ENCODE measurements at regions not wholly inside any gene's neighbourhood (a gene's known extent, or its start where the extent isn't known, plus 50 kb on each side); places are given as distances from the start of the nearest gene placed in this dataset.

GRCh38 chr5:136511046-136511445, 145.7 kb upstream of the TRPC7 start:
- Histone ChIP-seq H3K27me3 (ENCODE audit: control insufficient read depth, low read length) (0 out of 2 replicates have a peak, but pooled peaks cover 2% of the 10 kb centered on the region), H3K4me1 (ENCODE audit: control insufficient read depth, low read length) (no peaks in the 10 kb centered on the region), H3F3A (ENCODE audit: control insufficient read depth, insufficient read depth) (no peaks in the 10 kb centered on the region), H4K20me1 (ENCODE audit: control insufficient read depth, insufficient read depth, low read depth, low read length) (no peaks in the 10 kb centered on the region), H3K36me3 (ENCODE audit: control insufficient read depth, low read length) (no peaks in the 10 kb centered on the region), H3K9me2 (replicated peaks; ENCODE audit: control insufficient read depth, low read length) (no peaks in the 10 kb centered on the region), H3K9me3 (ENCODE audit: control insufficient read depth, insufficient read depth, low read length) (no peaks in the 10 kb centered on the region), H3K4me2 (ENCODE audit: low read length) (no peak overlapping the region), H3K79me2 (ENCODE audit: control insufficient read depth, low read length) (no peaks in the 10 kb centered on the region), H3K4me3 (ENCODE audit: low read length) (no peak overlapping the region), H3K27ac (ENCODE audit: low read depth, low read length) (no peak overlapping the region)
- TF ChIP-seq EZH2phosphoT487 (IDR thresholded peaks at IDR 0.05; ENCODE audit: borderline replicate concordance, low read length) (no peak), CTCF (IDR thresholded peaks at IDR 0.05; ENCODE audit: low read depth, low read length, poor library complexity, severe bottlenecking) (no peak)

GRCh38 chr5:136510481-136510880, 145.1 kb upstream of the TRPC7 start:
- no peak overlapping the region for H3K27ac ChIP-seq (ENCODE audit: low read depth, low read length)
- no peaks in the 10 kb centered on the region for H3K9me3 ChIP-seq (ENCODE audit: control insufficient read depth, insufficient read depth, low read length)
- no peak overlapping the region for H3K4me2 ChIP-seq (ENCODE audit: low read length)
- H3F3A ChIP-seq (ENCODE audit: control insufficient read depth, insufficient read depth) = no peaks in the 10 kb centered on the region
- no peak overlapping the region for H3K4me3 ChIP-seq (ENCODE audit: low read length)
- no peaks in the 10 kb centered on the region for H3K79me2 ChIP-seq (ENCODE audit: control insufficient read depth, low read length)
- H3K27me3 ChIP-seq (ENCODE audit: control insufficient read depth, low read length) = 0 out of 2 replicates have a peak, but pooled peaks cover 2% of the 10 kb centered on the region
- H3K36me3 ChIP-seq (ENCODE audit: control insufficient read depth, low read length) = no peaks in the 10 kb centered on the region
- no peaks in the 10 kb centered on the region for H3K9me2 ChIP-seq (replicated peaks; ENCODE audit: control insufficient read depth, low read length)
- H3K4me1 ChIP-seq (ENCODE audit: control insufficient read depth, low read length) = no peaks in the 10 kb centered on the region
- TF ChIP-seq CTCF (IDR thresholded peaks at IDR 0.05; ENCODE audit: low read depth, low read length, poor library complexity, severe bottlenecking) = no peak
- TF ChIP-seq EZH2phosphoT487 (IDR thresholded peaks at IDR 0.05; ENCODE audit: borderline replicate concordance, low read length) = no peak
- H4K20me1 ChIP-seq (ENCODE audit: control insufficient read depth, insufficient read depth, low read depth, low read length) = no peaks in the 10 kb centered on the region

GRCh38 chr5:136506131-136506530, 140.8 kb upstream of the TRPC7 start:
- Histone ChIP-seq H3K9me3 (ENCODE audit: control insufficient read depth, insufficient read depth, low read length) (no peaks in the 10 kb centered on the region), H3F3A (ENCODE audit: control insufficient read depth, insufficient read depth) (no peaks in the 10 kb centered on the region), H3K36me3 (ENCODE audit: control insufficient read depth, low read length) (no peaks in the 10 kb centered on the region), H3K79me2 (ENCODE audit: control insufficient read depth, low read length) (no peaks in the 10 kb centered on the region), H3K4me2 (ENCODE audit: low read length) (no peak overlapping the region), H4K20me1 (ENCODE audit: control insufficient read depth, insufficient read depth, low read depth, low read length) (no peaks in the 10 kb centered on the region), H3K4me3 (ENCODE audit: low read length) (no peak overlapping the region), H3K9me2 (replicated peaks; ENCODE audit: control insufficient read depth, low read length) (no peaks in the 10 kb centered on the region), H3K27me3 (ENCODE audit: control insufficient read depth, low read length) (0 out of 2 replicates have a peak, but pooled peaks cover 2% of the 10 kb centered on the region), H3K4me1 (ENCODE audit: control insufficient read depth, low read length) (no peaks in the 10 kb centered on the region), H3K27ac (ENCODE audit: low read depth, low read length) (no peak overlapping the region)
- no peak for TF ChIP-seq CTCF (IDR thresholded peaks at IDR 0.05; ENCODE audit: low read depth, low read length, poor library complexity, severe bottlenecking)
- no peak for TF ChIP-seq EZH2phosphoT487 (IDR thresholded peaks at IDR 0.05; ENCODE audit: borderline replicate concordance, low read length)

Data from DOHH2 (cell line).